GM12878 (cell line): ENCODE measurements at regions not wholly inside any gene's neighbourhood (a gene's known extent, or its start where the extent isn't known, plus 50 kb on each side); places are given as distances from the start of the nearest gene placed in this dataset.

ENCODE experiments used
- ATAC-seq: fragments of 200-7000 bp; cut with Tn5 transposase; 3 replicates; pipeline ENCODE4 v1.9.1; 2020; ENCODE audit warnings: mild to moderate bottlenecking, moderate library complexity
- BruUV-seq: library from RNA; stranded (reverse); fragments of 400-500 nt; replicated peaks from 2 replicates; lab custom pipeline; 2021; lab: Mats Ljungman, UMichigan
- CTCF ChIA-PET: fragments of 300-600 bp; sonication (Branson Sonifier 250); formaldehyde crosslinking; extraction: SDS; loops from one replicate; lab custom pipeline; 2021; ENCODE audit warnings: inconsistent platforms; lab: Yijun Ruan, JAX
- POLR2A ChIA-PET: fragments of 350-600 bp; formaldehyde crosslinking; extraction: SDS; loops from one replicate; lab custom pipeline; 2021; ENCODE audit warnings: inconsistent platforms; lab: Charles Lee
- RAD21 ChIA-PET: fragments of 300-600 bp; sonication (Branson Sonifier 250); formaldehyde crosslinking; loops from one replicate; lab custom pipeline; 2023; ENCODE audit warnings: antibody characterized with exemption; ENCODE audit not compliant: unreplicated experiment; lab: Charles Lee
- SMC1A ChIA-PET: fragments of 300-600 bp; sonication (Branson Sonifier 250); formaldehyde crosslinking; loops from one replicate; lab custom pipeline; 2023; ENCODE audit not compliant: unreplicated experiment, uncharacterized antibody; lab: Charles Lee
- DNase-seq: peaks from one replicate; pipeline ENCODE4 v3.0.0-alpha.2; 2011; ENCODE audit warnings: low read depth, low spot score
- FAIRE-seq: peaks from 3 replicates; lab custom pipeline; 2011; peaks lifted over from hg19 to GRCh38; lab: Jason Lieb, UNC
- H2AFZ ChIP-seq: 2 replicates; pipeline ENCODE4 v1.6.0; 2011; ENCODE audit warnings: low read depth, low read length, control low read depth; ENCODE audit not compliant: control insufficient read depth
- H3K27ac ChIP-seq: 2 replicates; pipeline ENCODE4 v1.5.1; 2011; ENCODE audit warnings: control low read depth; ENCODE audit not compliant: control insufficient read depth, insufficient read depth
- H3K27me3 ChIP-seq, 2 experiments: replicated peaks in 1 of 2; 2 replicates each; pipeline versions ENCODE4 v1.6.0 to v1.6.1; 2011; ENCODE audit warnings: low read length in 1 of 2; ENCODE audit not compliant: control insufficient read depth in 2 of 2, insufficient read depth in 2 of 2
- H3K36me3 ChIP-seq, 2 experiments: 2 replicates each; pipeline ENCODE4 v1.5.1; 2011; ENCODE audit warnings: low read length in 1 of 2; ENCODE audit not compliant: control insufficient read depth in 2 of 2, insufficient read depth in 2 of 2
- H3K4me1 ChIP-seq: 2 replicates; pipeline ENCODE4 v1.6.1; 2011; ENCODE audit warnings: mild to moderate bottlenecking, low read length, moderate library complexity, mixed read lengths; ENCODE audit not compliant: control insufficient read depth, insufficient read depth
- H3K4me2 ChIP-seq: 2 replicates; pipeline ENCODE4 v1.6.0; 2011; ENCODE audit warnings: control low read depth; ENCODE audit not compliant: control insufficient read depth, insufficient read depth
- H3K4me3 ChIP-seq: fragments of 200-600 bp; sonication (generic); 2 replicates; pipeline ENCODE4 v1.5.1; 2016
- H3K79me2 ChIP-seq: 2 replicates; pipeline ENCODE4 v1.6.0; 2011; ENCODE audit warnings: low read length; ENCODE audit not compliant: control insufficient read depth, insufficient read depth
- H3K9ac ChIP-seq: 2 replicates; pipeline ENCODE4 v1.8.0; 2011; ENCODE audit warnings: low read length, control low read depth, mixed read lengths; ENCODE audit not compliant: control insufficient read depth, insufficient read depth
- H3K9me3 ChIP-seq: replicated peaks from 3 replicates; pipeline ENCODE4 v1.5.1; 2011; ENCODE audit warnings: mild to moderate bottlenecking, low read length; ENCODE audit not compliant: control insufficient read depth, insufficient read depth
- H4K20me1 ChIP-seq: 2 replicates; pipeline ENCODE4 v1.6.0; 2011; ENCODE audit not compliant: control insufficient read depth, insufficient read depth
- BHLHE40 ChIP-seq, 2 experiments: fragments of 450-650 bp in 1 of 2; IDR thresholded peaks; 2 replicates each; pipeline ENCODE4 v1.6.1; 2011 to 2017; ENCODE audit warnings: low read depth in 2 of 2, borderline replicate concordance in 1 of 2, improper control_type of control experiment in 1 of 2, low read length in 1 of 2, mild to moderate bottlenecking in 1 of 2
- CBFB ChIP-seq: IDR thresholded peaks from 2 replicates; pipeline ENCODE4 v1.6.1; 2016; ENCODE audit warnings: antibody characterized with exemption, low read depth
- E2F8 ChIP-seq: fragments of 450-650 bp; IDR thresholded peaks from 2 replicates; pipeline ENCODE4 v1.6.1; 2018; ENCODE audit warnings: mild to moderate bottlenecking, low read depth, moderate library complexity; ENCODE audit not compliant: partially characterized antibody
- FOXM1 ChIP-seq: IDR thresholded peaks from 2 replicates; pipeline ENCODE4 v1.6.1; 2012; ENCODE audit warnings: low read depth, mild to moderate bottlenecking, inconsistent platforms, low read length, moderate library complexity
- HDGF ChIP-seq: fragments of 450-650 bp; IDR thresholded peaks from 2 replicates; pipeline ENCODE4 v1.6.1; 2016; ENCODE audit warnings: antibody characterized with exemption
- IKZF2 ChIP-seq, 2 experiments: fragments of 450-650 bp; IDR thresholded peaks; 2 replicates each; pipeline ENCODE4 v1.6.1; 2017; ENCODE audit warnings: mild to moderate bottlenecking in 2 of 2, moderate library complexity in 2 of 2
- IRF5 ChIP-seq: fragments of 450-650 bp; IDR thresholded peaks from 2 replicates; pipeline ENCODE4 v1.6.1; 2017; ENCODE audit warnings: borderline replicate concordance
- MYB ChIP-seq: fragments of 150-350 bp; IDR thresholded peaks from 2 replicates; pipeline ENCODE4 v1.6.1; 2014; ENCODE audit warnings: mild to moderate bottlenecking, low read depth, low read length, borderline replicate concordance
- NFYB ChIP-seq: IDR thresholded peaks from 2 replicates; pipeline ENCODE4 v1.6.1; 2011; ENCODE audit warnings: low read depth, mild to moderate bottlenecking, low read length, improper control_type of control experiment, moderate library complexity; ENCODE audit not compliant: insufficient read depth
- PAX5 ChIP-seq: IDR thresholded peaks from 2 replicates; pipeline ENCODE4 v1.6.1; 2011; ENCODE audit warnings: low read depth, low read length, borderline replicate concordance
- PKNOX1 ChIP-seq: fragments of 450-650 bp; IDR thresholded peaks from 2 replicates; pipeline ENCODE4 v1.6.1; 2016; ENCODE audit warnings: mild to moderate bottlenecking
- RFX5 ChIP-seq: IDR thresholded peaks from 2 replicates; pipeline ENCODE4 v1.6.1; 2011; ENCODE audit warnings: low read depth, low read length, improper control_type of control experiment
- TARDBP ChIP-seq: IDR thresholded peaks from 2 replicates; pipeline ENCODE4 v1.6.1; 2016; ENCODE audit warnings: borderline replicate concordance
- TCF3 ChIP-seq: IDR thresholded peaks from 2 replicates; pipeline ENCODE4 v1.6.1; 2012; ENCODE audit warnings: low read depth, mild to moderate bottlenecking, low read length, borderline replicate concordance; ENCODE audit not compliant: insufficient read depth
- ZNF592 ChIP-seq: fragments of 450-650 bp; IDR thresholded peaks from 2 replicates; pipeline ENCODE4 v1.6.1; 2017; ENCODE audit warnings: mild to moderate bottlenecking, moderate library complexity
- WGBS: methylation state at CpG from one replicate; pipeline ENCODE4 v1.1.6; 2016; ENCODE audit warnings: low lambda C conversion rate; ENCODE audit not compliant: insufficient replicate concordance, insufficient coverage; ENCODE audit errors: missing lambda C conversion rate; 5-methylcytosine and 5-hydroxymethylcytosine counted together
- in situ Hi-C: fragments of 300-500 bp; cut with MboI; formaldehyde crosslinking; loops from 9 replicates; pipeline ENCODE4 v1.14.3; 2018; ENCODE audit warnings: mixed read lengths
- intact Hi-C: fragments of 100-400 bp; cut with micrococcal nuclease; formaldehyde crosslinking; loops from one replicate; pipeline ENCODE4 v1.14.2; 2022; ENCODE audit not compliant: unreplicated experiment

- ChIA-PET POLR2A (no interaction called here), RAD21 (no interaction called here)
- TF ChIP-seq HDGF = no peak
- TF ChIP-seq IRF5 = no peak
- TF ChIP-seq IKZF2 (IDR thresholded peaks at IDR 0.05) = no peak
- TF ChIP-seq MYB = no peak
- no peak for TF ChIP-seq RFX5
- TF ChIP-seq TARDBP = no peak
- no peak for TF ChIP-seq BHLHE40 (IDR thresholded peaks at IDR 0.05; ENCODE audit: borderline replicate concordance in 1 of 2, low read depth in 2 of 2, low read length in 1 of 2)
- no peak for TF ChIP-seq E2F8
- TF ChIP-seq PKNOX1 = no peak
- no peak for TF ChIP-seq NFYB
- no peak for TF ChIP-seq PAX5
- TF ChIP-seq ZNF592 = no peak
- no peak for TF ChIP-seq FOXM1
- TF ChIP-seq TCF3 = no peak
- TF ChIP-seq CBFB = no peak
Observed at GRCh38 chr4:173585876-173586572, 56.0 kb upstream of the HAND2 start.

More at GRCh38 chr4:173585876-173586572, 56.0 kb upstream of the HAND2 start:
- Histone ChIP-seq H3K36me3 (no peaks in the 10 kb centered on the region), H3K9me3 (no peaks in the 10 kb centered on the region), H3K4me2 (no peak overlapping the region), H3K27ac (no peak overlapping the region), H3K79me2 (no peaks in the 10 kb centered on the region), H3K4me3 (no peak overlapping the region), H3K9ac (no peak overlapping the region), H2AFZ (no peak overlapping the region), H3K4me1 (no peaks in the 10 kb centered on the region), H3K27me3 (no peaks in the 10 kb centered on the region), H4K20me1 (no peaks in the 10 kb centered on the region)
- DNase-seq (no peak), FAIRE-seq (no peak), ATAC-seq (no peak)
- ChIA-PET CTCF (no interaction called here), SMC1A (no interaction called here)
- intact Hi-C loops = no loop called here
- WGBS = 14% methylated on average over 9 of the region's 9 CpGs
- BruUV-seq = no TSS peak
- in situ Hi-C loops = no loop called here
